B cell (primary cell): ENCODE measurements at regions not wholly inside any gene's neighbourhood (a gene's known extent, or its start where the extent isn't known, plus 50 kb on each side); places are given as distances from the start of the nearest gene placed in this dataset.

Experiments
- CTCF ChIP-seq: fragments of 200-600 bp; IDR thresholded peaks from one replicate; pipeline ENCODE4 v1.8.0; 2022; ENCODE audit warnings: antibody characterized with exemption, mild to moderate bottlenecking
- EZH2 ChIP-seq: IDR thresholded peaks from 2 replicates; pipeline ENCODE4 v1.6.1; 2012; ENCODE audit warnings: borderline replicate concordance, low read depth, mild to moderate bottlenecking, moderate library complexity, low read length; ENCODE audit not compliant: insufficient read depth, poor library complexity, severe bottlenecking

GRCh38 chr16:50996166-50996829, 154.8 kb downstream of the SALL1 start:
- no peak for TF ChIP-seq CTCF
- TF ChIP-seq EZH2: no peak
